GM23338 (cell line): ENCODE measurements at regions not wholly inside any gene's neighbourhood (a gene's known extent, or its start where the extent isn't known, plus 50 kb on each side); places are given as distances from the start of the nearest gene placed in this dataset.

Experiments
- ATAC-seq: fragments of 200-7000 bp; cut with Tn5 transposase; 3 replicates; pipeline ENCODE4 v1.9.1; 2020
- DNase-seq: peaks from one replicate; pipeline ENCODE4 v3.0.0-alpha.2; 2015; ENCODE audit warnings: low spot score
- H2AFZ ChIP-seq: fragments of 200-600 bp; sonication (generic); 2 replicates; pipeline ENCODE4 v1.8.0; 2016; ENCODE audit warnings: antibody characterized with exemption, mild to moderate bottlenecking, moderate library complexity
- H3F3A ChIP-seq: fragments of 200-600 bp; sonication (generic); replicated peaks from 2 replicates; pipeline ENCODE4 v1.8.0; 2017; ENCODE audit warnings: antibody characterized with exemption, mixed run types, low read depth
- H3K27ac ChIP-seq: fragments of 200-600 bp; sonication (generic); 2 replicates; pipeline ENCODE4 v1.6.1; 2016; ENCODE audit warnings: low read depth
- H3K27me3 ChIP-seq: fragments of 200-600 bp; sonication (generic); 2 replicates; pipeline ENCODE4 v1.8.0; 2016; ENCODE audit warnings: mild to moderate bottlenecking, mixed run types, moderate library complexity; ENCODE audit not compliant: insufficient read depth
- H3K36me3 ChIP-seq: fragments of 200-600 bp; sonication (generic); 2 replicates; pipeline ENCODE4 v1.8.0; 2016; ENCODE audit warnings: mild to moderate bottlenecking; ENCODE audit not compliant: insufficient read depth
- H3K4me1 ChIP-seq: fragments of 200-600 bp; sonication (generic); 2 replicates; pipeline ENCODE4 v1.8.0; 2016; ENCODE audit warnings: mild to moderate bottlenecking, moderate library complexity; ENCODE audit not compliant: insufficient read depth
- H3K4me2 ChIP-seq: fragments of 200-600 bp; sonication (generic); 2 replicates; pipeline ENCODE4 v1.7.1; 2017; ENCODE audit warnings: mixed run types
- H3K4me3 ChIP-seq: fragments of 200-600 bp; sonication (generic); 2 replicates; pipeline ENCODE4 v1.6.1; 2016; ENCODE audit warnings: mixed run types
- H3K79me2 ChIP-seq: fragments of 200-600 bp; sonication (generic); replicated peaks from 2 replicates; pipeline ENCODE4 v1.8.0; 2017; ENCODE audit warnings: mild to moderate bottlenecking; ENCODE audit not compliant: insufficient read depth
- H3K9me2 ChIP-seq: fragments of 200-600 bp; sonication (generic); 2 replicates; pipeline ENCODE4 v1.8.0; 2017; ENCODE audit not compliant: insufficient read depth
- H4K20me1 ChIP-seq: fragments of 200-600 bp; sonication (generic); replicated peaks from 2 replicates; pipeline ENCODE4 v1.8.0; 2017; ENCODE audit warnings: mild to moderate bottlenecking; ENCODE audit not compliant: insufficient read depth
- H3K27ac Mint-ChIP-seq: 2 replicates; pipeline ENCODE4 v1.8.0; 2020; ENCODE audit warnings: inconsistent platforms, mild to moderate bottlenecking, moderate library complexity, mixed read lengths
- H3K27me3 Mint-ChIP-seq: 3 replicates; pipeline ENCODE4 v1.8.0; 2022; ENCODE audit warnings: low read depth, mild to moderate bottlenecking, moderate library complexity, mixed read lengths, inconsistent platforms; ENCODE audit not compliant: insufficient read depth, poor library complexity
- H3K36me3 Mint-ChIP-seq: 3 replicates; pipeline ENCODE4 v1.8.0; 2021; ENCODE audit warnings: low read depth, mild to moderate bottlenecking, inconsistent platforms, moderate library complexity, mixed read lengths
- H3K4me1 Mint-ChIP-seq: 3 replicates; pipeline ENCODE4 v1.8.0; 2020; ENCODE audit warnings: mild to moderate bottlenecking, inconsistent platforms, mixed read lengths
- H3K4me3 Mint-ChIP-seq: 3 replicates; pipeline ENCODE4 v1.8.0; 2021; ENCODE audit warnings: moderate library complexity, mild to moderate bottlenecking, inconsistent platforms, mixed read lengths
- H3K9me3 Mint-ChIP-seq: 3 replicates; pipeline ENCODE4 v1.8.0; 2020; ENCODE audit warnings: moderate library complexity, mild to moderate bottlenecking, inconsistent platforms, mixed read lengths
- CREB1 ChIP-seq: fragments of 250-450 bp; sonication (Bioruptor Pico); IDR thresholded peaks from 2 replicates; pipeline ENCODE4 v1.5.0; 2020; ENCODE audit warnings: low read depth, mild to moderate bottlenecking, moderate library complexity
- EZH2 ChIP-seq: fragments of 200-600 bp; sonication (generic); IDR thresholded peaks from one replicate; pipeline ENCODE4 v1.8.0; 2017; ENCODE audit warnings: antibody characterized with exemption, mild to moderate bottlenecking, low read depth; ENCODE audit not compliant: unreplicated experiment
- EZH2phosphoT487 ChIP-seq: fragments of 200-600 bp; sonication (generic); IDR thresholded peaks from one replicate; pipeline ENCODE4 v1.8.1; 2018; ENCODE audit warnings: antibody characterized with exemption; ENCODE audit not compliant: unreplicated experiment
- JUNB ChIP-seq: IDR thresholded peaks from one replicate; pipeline ENCODE4 v1.6.1; 2016; ENCODE audit warnings: antibody characterized with exemption; ENCODE audit not compliant: unreplicated experiment
- NANOG ChIP-seq: IDR thresholded peaks from 2 replicates; pipeline ENCODE4 v1.6.1; 2016; ENCODE audit warnings: antibody characterized with exemption, borderline replicate concordance
- POLR2AphosphoS5 ChIP-seq: IDR thresholded peaks from 2 replicates; pipeline ENCODE4 v1.6.1; 2016; ENCODE audit warnings: antibody characterized with exemption, low read depth
- STAT1 ChIP-seq: IDR thresholded peaks from one replicate; pipeline ENCODE4 v1.6.1; 2016; ENCODE audit warnings: antibody characterized with exemption; ENCODE audit not compliant: unreplicated experiment
- ZNF114 ChIP-seq: fragments of 250-450 bp; sonication (Bioruptor Pico); IDR thresholded peaks from 2 replicates; pipeline ENCODE4 v1.5.0; 2020; ENCODE audit warnings: mild to moderate bottlenecking, moderate library complexity
- ZNF331 ChIP-seq: fragments of 250-450 bp; sonication (Bioruptor Pico); IDR thresholded peaks from 2 replicates; pipeline ENCODE4 v1.5.0; 2020; ENCODE audit warnings: low read depth, mild to moderate bottlenecking, moderate library complexity
- TF ChIP-seq, protein P1 (sequence below): fragments of 250-450 bp; sonication (Bioruptor Pico); IDR thresholded peaks from 2 replicates; pipeline ENCODE4 v1.5.0; 2020; ENCODE audit warnings: mild to moderate bottlenecking, moderate library complexity
- TF ChIP-seq, protein P2 (sequence below): IDR thresholded peaks from 2 replicates; pipeline ENCODE4 v1.6.1; 2016; ENCODE audit warnings: antibody characterized with exemption
- TF ChIP-seq, protein P3 (sequence below): IDR thresholded peaks from one replicate; pipeline ENCODE4 v1.6.1; 2018; ENCODE audit warnings: antibody characterized with exemption; ENCODE audit not compliant: unreplicated experiment
- TF ChIP-seq, protein P4 (sequence below), 2 experiments: fragments of 200-600 bp in 1 of 2; sonication (generic) in 1 of 2; conservative IDR thresholded peaks; 2 replicates each; pipeline versions ENCODE4 v1.5.1 to v1.6.1; 2016 to 2017; ENCODE audit warnings: antibody characterized with exemption in 2 of 2, low read depth in 2 of 2, mild to moderate bottlenecking in 2 of 2, moderate library complexity in 1 of 2

DNA sequence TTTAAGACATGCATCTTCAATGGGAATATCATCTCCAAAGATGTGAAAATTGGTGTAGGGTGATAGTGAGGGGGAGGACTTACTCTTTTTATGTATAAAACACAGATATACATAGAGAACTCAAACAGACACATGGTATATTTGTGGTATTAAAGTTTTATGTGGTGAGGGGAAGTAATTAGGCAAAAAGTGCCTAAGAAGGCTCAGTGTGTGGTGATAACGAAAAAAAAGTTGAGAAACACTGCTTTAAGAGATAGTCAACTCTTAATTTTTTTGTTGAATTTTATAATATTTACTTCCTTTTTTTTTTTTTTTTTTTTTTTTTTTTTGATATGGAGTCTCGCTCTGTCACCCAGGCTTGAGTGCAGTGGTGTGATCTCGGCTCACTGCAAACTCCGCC is 174.2 kb upstream of the FRMD4B start:
- Mint-ChIP-seq H3K27me3 (peaks cover 2% of the 10 kb centered on the region), H3K9me3 (no peaks in the 10 kb centered on the region), H3K4me3 (no peak overlapping the region), H3K36me3 (no peaks in the 10 kb centered on the region), H3K4me1 (no peaks in the 10 kb centered on the region), H3K27ac (no peak overlapping the region)
- H4K20me1 ChIP-seq: no peaks in the 10 kb centered on the region
- no peak overlapping the region for H3K27ac ChIP-seq
- ATAC-seq (no peak), DNase-seq (no peak)
- no peak for TF ChIP-seq JUNB
- TF ChIP-seq POLR2AphosphoS5: no peak
- no peak for TF ChIP-seq STAT1
- TF ChIP-seq ZNF114 (CRISPR knock-in tag): no peak
- TF ChIP-seq, protein P1, sequence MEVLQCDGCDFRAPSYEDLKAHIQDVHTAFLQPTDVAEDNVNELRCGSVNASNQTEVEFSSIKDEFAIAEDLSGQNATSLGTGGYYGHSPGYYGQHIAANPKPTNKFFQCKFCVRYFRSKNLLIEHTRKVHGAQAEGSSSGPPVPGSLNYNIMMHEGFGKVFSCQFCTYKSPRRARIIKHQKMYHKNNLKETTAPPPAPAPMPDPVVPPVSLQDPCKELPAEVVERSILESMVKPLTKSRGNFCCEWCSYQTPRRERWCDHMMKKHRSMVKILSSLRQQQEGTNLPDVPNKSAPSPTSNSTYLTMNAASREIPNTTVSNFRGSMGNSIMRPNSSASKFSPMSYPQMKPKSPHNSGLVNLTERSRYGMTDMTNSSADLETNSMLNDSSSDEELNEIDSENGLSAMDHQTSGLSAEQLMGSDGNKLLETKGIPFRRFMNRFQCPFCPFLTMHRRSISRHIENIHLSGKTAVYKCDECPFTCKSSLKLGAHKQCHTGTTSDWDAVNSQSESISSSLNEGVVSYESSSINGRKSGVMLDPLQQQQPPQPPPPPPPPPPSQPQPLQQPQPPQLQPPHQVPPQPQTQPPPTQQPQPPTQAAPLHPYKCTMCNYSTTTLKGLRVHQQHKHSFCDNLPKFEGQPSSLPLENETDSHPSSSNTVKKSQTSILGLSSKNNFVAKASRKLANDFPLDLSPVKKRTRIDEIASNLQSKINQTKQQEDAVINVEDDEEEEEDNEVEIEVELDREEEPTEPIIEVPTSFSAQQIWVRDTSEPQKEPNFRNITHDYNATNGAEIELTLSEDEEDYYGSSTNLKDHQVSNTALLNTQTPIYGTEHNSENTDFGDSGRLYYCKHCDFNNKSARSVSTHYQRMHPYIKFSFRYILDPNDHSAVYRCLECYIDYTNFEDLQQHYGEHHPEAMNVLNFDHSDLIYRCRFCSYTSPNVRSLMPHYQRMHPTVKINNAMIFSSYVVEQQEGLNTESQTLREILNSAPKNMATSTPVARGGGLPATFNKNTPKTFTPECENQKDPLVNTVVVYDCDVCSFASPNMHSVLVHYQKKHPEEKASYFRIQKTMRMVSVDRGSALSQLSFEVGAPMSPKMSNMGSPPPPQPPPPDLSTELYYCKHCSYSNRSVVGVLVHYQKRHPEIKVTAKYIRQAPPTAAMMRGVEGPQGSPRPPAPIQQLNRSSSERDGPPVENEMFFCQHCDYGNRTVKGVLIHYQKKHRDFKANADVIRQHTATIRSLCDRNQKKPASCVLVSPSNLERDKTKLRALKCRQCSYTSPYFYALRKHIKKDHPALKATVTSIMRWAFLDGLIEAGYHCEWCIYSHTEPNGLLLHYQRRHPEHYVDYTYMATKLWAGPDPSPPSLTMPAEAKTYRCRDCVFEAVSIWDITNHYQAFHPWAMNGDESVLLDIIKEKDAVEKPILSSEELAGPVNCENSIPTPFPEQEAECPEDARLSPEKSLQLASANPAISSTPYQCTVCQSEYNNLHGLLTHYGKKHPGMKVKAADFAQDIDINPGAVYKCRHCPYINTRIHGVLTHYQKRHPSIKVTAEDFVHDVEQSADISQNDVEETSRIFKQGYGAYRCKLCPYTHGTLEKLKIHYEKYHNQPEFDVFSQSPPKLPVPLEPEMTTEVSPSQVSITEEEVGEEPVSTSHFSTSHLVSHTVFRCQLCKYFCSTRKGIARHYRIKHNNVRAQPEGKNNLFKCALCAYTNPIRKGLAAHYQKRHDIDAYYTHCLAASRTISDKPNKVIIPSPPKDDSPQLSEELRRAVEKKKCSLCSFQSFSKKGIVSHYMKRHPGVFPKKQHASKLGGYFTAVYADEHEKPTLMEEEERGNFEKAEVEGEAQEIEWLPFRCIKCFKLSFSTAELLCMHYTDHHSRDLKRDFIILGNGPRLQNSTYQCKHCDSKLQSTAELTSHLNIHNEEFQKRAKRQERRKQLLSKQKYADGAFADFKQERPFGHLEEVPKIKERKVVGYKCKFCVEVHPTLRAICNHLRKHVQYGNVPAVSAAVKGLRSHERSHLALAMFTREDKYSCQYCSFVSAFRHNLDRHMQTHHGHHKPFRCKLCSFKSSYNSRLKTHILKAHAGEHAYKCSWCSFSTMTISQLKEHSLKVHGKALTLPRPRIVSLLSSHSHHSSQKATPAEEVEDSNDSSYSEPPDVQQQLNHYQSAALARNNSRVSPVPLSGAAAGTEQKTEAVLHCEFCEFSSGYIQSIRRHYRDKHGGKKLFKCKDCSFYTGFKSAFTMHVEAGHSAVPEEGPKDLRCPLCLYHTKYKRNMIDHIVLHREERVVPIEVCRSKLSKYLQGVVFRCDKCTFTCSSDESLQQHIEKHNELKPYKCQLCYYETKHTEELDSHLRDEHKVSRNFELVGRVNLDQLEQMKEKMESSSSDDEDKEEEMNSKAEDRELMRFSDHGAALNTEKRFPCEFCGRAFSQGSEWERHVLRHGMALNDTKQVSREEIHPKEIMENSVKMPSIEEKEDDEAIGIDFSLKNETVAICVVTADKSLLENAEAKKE (CRISPR knock-in tag): no peak
- TF ChIP-seq, protein P2, sequence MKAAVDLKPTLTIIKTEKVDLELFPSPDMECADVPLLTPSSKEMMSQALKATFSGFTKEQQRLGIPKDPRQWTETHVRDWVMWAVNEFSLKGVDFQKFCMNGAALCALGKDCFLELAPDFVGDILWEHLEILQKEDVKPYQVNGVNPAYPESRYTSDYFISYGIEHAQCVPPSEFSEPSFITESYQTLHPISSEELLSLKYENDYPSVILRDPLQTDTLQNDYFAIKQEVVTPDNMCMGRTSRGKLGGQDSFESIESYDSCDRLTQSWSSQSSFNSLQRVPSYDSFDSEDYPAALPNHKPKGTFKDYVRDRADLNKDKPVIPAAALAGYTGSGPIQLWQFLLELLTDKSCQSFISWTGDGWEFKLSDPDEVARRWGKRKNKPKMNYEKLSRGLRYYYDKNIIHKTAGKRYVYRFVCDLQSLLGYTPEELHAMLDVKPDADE: no peak
- TF ChIP-seq, protein P3, sequence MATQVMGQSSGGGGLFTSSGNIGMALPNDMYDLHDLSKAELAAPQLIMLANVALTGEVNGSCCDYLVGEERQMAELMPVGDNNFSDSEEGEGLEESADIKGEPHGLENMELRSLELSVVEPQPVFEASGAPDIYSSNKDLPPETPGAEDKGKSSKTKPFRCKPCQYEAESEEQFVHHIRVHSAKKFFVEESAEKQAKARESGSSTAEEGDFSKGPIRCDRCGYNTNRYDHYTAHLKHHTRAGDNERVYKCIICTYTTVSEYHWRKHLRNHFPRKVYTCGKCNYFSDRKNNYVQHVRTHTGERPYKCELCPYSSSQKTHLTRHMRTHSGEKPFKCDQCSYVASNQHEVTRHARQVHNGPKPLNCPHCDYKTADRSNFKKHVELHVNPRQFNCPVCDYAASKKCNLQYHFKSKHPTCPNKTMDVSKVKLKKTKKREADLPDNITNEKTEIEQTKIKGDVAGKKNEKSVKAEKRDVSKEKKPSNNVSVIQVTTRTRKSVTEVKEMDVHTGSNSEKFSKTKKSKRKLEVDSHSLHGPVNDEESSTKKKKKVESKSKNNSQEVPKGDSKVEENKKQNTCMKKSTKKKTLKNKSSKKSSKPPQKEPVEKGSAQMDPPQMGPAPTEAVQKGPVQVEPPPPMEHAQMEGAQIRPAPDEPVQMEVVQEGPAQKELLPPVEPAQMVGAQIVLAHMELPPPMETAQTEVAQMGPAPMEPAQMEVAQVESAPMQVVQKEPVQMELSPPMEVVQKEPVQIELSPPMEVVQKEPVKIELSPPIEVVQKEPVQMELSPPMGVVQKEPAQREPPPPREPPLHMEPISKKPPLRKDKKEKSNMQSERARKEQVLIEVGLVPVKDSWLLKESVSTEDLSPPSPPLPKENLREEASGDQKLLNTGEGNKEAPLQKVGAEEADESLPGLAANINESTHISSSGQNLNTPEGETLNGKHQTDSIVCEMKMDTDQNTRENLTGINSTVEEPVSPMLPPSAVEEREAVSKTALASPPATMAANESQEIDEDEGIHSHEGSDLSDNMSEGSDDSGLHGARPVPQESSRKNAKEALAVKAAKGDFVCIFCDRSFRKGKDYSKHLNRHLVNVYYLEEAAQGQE: no peak
- no peak for TF ChIP-seq EZH2
- TF ChIP-seq ZNF331 (CRISPR knock-in tag): no peak
- TF ChIP-seq, protein P4, sequence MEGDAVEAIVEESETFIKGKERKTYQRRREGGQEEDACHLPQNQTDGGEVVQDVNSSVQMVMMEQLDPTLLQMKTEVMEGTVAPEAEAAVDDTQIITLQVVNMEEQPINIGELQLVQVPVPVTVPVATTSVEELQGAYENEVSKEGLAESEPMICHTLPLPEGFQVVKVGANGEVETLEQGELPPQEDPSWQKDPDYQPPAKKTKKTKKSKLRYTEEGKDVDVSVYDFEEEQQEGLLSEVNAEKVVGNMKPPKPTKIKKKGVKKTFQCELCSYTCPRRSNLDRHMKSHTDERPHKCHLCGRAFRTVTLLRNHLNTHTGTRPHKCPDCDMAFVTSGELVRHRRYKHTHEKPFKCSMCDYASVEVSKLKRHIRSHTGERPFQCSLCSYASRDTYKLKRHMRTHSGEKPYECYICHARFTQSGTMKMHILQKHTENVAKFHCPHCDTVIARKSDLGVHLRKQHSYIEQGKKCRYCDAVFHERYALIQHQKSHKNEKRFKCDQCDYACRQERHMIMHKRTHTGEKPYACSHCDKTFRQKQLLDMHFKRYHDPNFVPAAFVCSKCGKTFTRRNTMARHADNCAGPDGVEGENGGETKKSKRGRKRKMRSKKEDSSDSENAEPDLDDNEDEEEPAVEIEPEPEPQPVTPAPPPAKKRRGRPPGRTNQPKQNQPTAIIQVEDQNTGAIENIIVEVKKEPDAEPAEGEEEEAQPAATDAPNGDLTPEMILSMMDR (conservative IDR thresholded peaks at IDR 0.05; ENCODE audit: low read depth in 2 of 2): no peak
- TF ChIP-seq NANOG: no peak
- no peak for TF ChIP-seq EZH2phosphoT487
- TF ChIP-seq CREB1 (CRISPR knock-in tag): no peak
- H3K27me3 ChIP-seq: no peaks in the 10 kb centered on the region
- no peaks in the 10 kb centered on the region for H3F3A ChIP-seq
- H3K36me3 ChIP-seq: no peaks in the 10 kb centered on the region
- no peaks in the 10 kb centered on the region for H3K4me1 ChIP-seq
- H3K4me2 ChIP-seq: no peak overlapping the region
- no peak overlapping the region for H3K4me3 ChIP-seq
- H3K9me2 ChIP-seq: 0 out of 2 replicates have a peak, but pooled peaks cover 5% of the 10 kb centered on the region
- H2AFZ ChIP-seq: no peak overlapping the region
- H3K79me2 ChIP-seq: no peaks in the 10 kb centered on the region
